ENCODE measurements at regions not wholly inside any gene's neighbourhood (a gene's known extent, or its start where the extent isn't known, plus 50 kb on each side); places are given as distances from the start of the nearest gene placed in this dataset.

DNA sequence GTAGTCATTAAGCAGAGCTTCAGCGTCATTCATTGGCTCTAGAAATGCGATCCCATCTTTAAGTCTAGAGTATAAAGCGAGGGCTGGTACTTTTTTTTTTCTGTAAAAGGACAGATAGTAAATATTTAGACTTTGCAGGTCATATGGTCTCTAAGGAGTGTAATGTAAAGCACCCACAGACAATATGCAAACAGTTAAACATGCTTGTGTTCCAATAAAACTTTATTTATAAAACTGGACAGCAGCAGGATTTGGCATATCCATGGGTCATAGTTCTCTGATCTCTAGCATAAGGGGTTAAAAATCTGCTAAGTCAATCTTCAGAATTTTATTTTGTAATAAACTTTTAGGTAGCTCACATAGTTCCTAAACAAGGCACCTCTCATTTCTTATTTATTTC is 226.8 kb upstream of the TBC1D5 start:
- TF ChIP-seq CTCF (IDR thresholded peaks at IDR 0.05) (no peak), POLR2A (IDR thresholded peaks at IDR 0.05) (no peak)
